AG09309 (cell line): ENCODE measurements at regions not wholly inside any gene's neighbourhood (a gene's known extent, or its start where the extent isn't known, plus 50 kb on each side); places are given as distances from the start of the nearest gene placed in this dataset.

Source experiments
- DNase-seq: peaks from one replicate; pipeline ENCODE4 v3.0.0-alpha.2; 2010; ENCODE audit warnings: low read depth
- H3K4me3 ChIP-seq: 2 replicates; pipeline ENCODE4 v1.5.1; 2011; ENCODE audit warnings: mild to moderate bottlenecking, low read depth, low read length, moderate library complexity; ENCODE audit not compliant: control insufficient read depth
- CTCF ChIP-seq: IDR thresholded peaks from 2 replicates; pipeline ENCODE4 v1.5.1; 2011; ENCODE audit warnings: mild to moderate bottlenecking, low read depth, low read length, inconsistent platforms; ENCODE audit not compliant: insufficient read depth, control insufficient read depth; ENCODE audit errors: missing control alignments

GRCh38 chr13:64798422-64798821 lies 2431.7 kb downstream of the PCDH9 start:
- no peak for TF ChIP-seq CTCF
- no peak overlapping the region for H3K4me3 ChIP-seq
- DNase-seq = no peak

GRCh38 chr13:64793592-64793991 lies 2436.5 kb downstream of the PCDH9 start:
- TF ChIP-seq CTCF = no peak
- no peak for DNase-seq
- H3K4me3 ChIP-seq = no peak overlapping the region

DNA sequence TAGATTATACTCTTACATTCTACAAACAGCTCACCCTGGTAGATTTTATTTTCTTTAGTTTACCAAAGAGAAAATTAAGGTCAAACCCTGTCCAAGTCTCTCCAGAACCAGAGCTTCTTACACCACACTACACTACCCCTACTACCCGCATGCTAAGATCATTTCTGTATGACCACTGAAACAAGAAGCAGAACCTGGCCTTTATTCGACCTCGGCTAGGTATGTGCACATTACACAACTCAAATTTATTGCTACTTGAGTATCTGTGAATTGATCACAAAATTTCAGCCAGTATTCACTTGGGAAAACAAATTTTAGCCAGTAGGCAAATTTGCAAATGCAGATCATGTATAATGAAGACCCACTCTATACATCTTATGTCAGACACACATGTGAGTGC lies 2437.0 kb downstream of the PCDH9 start:
- no peak overlapping the region for H3K4me3 ChIP-seq
- DNase-seq = no peak

GRCh38 chr13:64791373-64791772 lies 2438.8 kb downstream of the PCDH9 start:
- no peak for TF ChIP-seq CTCF
- H3K4me3 ChIP-seq = no peak overlapping the region
- no peak for DNase-seq

More for the DNA sequence above, 2437.0 kb downstream of the PCDH9 start:
- TF ChIP-seq CTCF = no peak

- no peak for DNase-seq
- TF ChIP-seq CTCF = no peak
- no peak overlapping the region for H3K4me3 ChIP-seq
These were observed 2447.7 kb downstream of the PCDH9 start for GRCh38 chr13:64782466-64782865.

DNA sequence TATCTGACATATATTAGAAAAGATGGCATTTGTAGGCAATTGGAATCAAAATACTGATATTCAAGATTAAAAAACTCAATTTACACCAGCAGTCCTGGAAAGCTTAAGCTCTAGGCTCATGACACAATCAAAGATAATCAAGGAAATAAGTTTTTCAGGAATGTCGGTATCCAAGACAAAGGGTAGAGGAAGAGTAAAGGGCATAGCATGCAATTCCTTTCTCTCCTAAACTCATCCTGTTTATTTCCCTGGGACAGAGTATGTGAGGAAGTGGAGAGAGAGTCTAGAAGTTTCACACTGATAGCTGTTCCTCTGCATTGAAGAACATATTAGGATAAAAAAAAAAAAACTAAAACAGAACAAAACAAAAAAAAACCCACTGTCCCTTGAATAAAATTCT lies 2452.1 kb downstream of the PCDH9 start:
- no peak for DNase-seq
- no peak overlapping the region for H3K4me3 ChIP-seq
- no peak for TF ChIP-seq CTCF

DNA sequence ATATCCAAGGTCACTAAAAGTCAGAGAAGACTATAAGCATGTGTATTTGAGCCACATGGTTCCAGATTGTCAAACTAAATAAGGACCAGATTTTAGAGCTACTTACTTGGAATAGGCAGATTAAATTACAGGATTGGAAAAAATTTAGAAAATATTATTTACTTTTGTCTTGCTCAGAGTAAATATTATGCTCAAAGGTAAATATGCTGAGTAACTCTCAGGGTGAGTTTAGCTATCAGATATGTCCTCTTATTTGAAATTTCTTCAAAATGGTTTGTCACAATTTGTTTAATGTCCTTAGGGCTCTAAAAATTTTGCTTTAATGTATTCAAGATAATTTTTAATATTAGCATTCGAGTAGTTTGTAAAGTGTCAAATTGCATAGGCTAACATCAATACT lies 2455.2 kb downstream of the PCDH9 start:
- no peak for DNase-seq
- H3K4me3 ChIP-seq = no peak overlapping the region
- no peak for TF ChIP-seq CTCF
